GM12873 (cell line): ENCODE measurements at regions not wholly inside any gene's neighbourhood (a gene's known extent, or its start where the extent isn't known, plus 50 kb on each side); places are given as distances from the start of the nearest gene placed in this dataset.

ENCODE experiments used
- CTCF ChIP-seq: IDR thresholded peaks from 2 replicates; pipeline ENCODE4 v1.5.1; 2012; ENCODE audit warnings: low read depth, mild to moderate bottlenecking, moderate library complexity, low read length, control low read depth; ENCODE audit not compliant: insufficient read depth; ENCODE audit errors: missing control alignments

DNA sequence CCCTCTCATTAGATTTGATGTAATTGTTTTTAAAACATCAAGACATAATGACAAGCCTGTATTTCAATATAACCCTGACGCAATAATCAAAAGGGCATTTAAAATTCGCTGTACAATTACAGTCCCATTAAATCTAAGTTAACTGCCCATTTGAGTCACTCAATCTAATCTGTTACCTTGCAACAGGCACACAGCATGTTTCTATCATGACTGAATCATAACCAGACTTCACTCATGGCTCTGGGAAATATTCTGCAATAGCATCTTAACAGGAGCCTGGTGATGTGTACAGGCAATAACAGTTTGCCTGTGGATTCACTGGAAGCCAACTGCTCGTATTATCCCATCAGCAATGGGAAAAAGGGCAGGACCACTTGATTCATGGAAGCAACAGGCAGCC lies 142.3 kb upstream of the NCKAP5 start:
- no peak for TF ChIP-seq CTCF

DNA sequence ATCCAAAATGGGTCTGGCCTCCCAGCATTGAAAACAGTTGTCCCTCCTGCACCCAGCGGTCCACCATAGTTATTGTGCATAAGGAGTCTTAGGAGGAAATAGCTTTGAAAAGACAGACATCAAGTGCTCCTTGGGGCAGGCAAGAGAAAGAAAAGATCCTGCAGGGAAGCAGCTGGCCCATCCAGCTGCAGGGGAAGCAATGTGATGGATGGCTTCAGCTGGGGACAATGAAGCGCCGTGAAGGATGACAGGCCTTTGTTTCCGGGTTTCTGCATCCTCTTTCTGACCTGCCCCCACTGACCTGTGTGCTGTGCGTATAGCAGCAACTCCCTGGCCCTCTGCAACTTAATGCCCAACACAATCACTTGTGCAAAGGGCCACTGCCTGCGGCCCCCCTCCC lies 142.9 kb upstream of the NCKAP5 start:
- no peak for TF ChIP-seq CTCF

DNA sequence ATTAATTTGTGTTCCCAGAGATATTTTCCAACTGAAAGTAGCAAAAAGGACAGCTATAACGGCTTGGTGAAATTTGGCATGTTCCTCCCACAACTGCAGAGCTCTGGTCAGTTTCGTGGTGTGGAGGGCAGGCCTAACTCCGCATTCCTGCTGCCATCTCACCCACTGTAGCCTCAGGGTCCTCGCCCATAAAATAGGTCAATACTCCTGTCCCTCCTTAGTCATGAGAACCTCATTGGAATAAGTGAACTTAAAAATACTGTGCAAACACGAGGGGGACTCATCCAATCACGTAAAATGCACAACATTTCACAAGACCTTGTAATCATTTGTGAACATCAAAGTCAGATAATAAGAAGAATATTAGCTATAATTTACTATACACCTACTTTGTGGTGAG lies 143.5 kb upstream of the NCKAP5 start:
- TF ChIP-seq CTCF = no peak

GRCh38 chr2:133712369-133712768 lies 144.1 kb upstream of the NCKAP5 start:
- no peak for TF ChIP-seq CTCF

GRCh38 chr2:133713049-133713580 lies 144.9 kb upstream of the NCKAP5 start:
- no peak for TF ChIP-seq CTCF

GRCh38 chr2:133716166-133716565 lies 147.9 kb upstream of the NCKAP5 start:
- no peak for TF ChIP-seq CTCF

GRCh38 chr2:133717497-133717896 lies 149.2 kb upstream of the NCKAP5 start:
- no peak for TF ChIP-seq CTCF
